H1 (cell line): ENCODE measurements at regions not wholly inside any gene's neighbourhood (a gene's known extent, or its start where the extent isn't known, plus 50 kb on each side); places are given as distances from the start of the nearest gene placed in this dataset.

Experiments used
- CHD7 ChIP-seq: fragments of 300-600 bp; sonication (generic); IDR thresholded peaks from 2 replicates; pipeline ENCODE4 v1.7.1; 2012; ENCODE audit warnings: low read length, moderate library complexity, mild to moderate bottlenecking, inconsistent platforms; ENCODE audit not compliant: insufficient replicate concordance
- GABPA ChIP-seq: IDR thresholded peaks from 2 replicates; pipeline ENCODE4 v1.6.1; 2011; ENCODE audit warnings: mild to moderate bottlenecking, low read length, moderate library complexity, borderline replicate concordance; ENCODE audit not compliant: insufficient read depth
- HDAC6 ChIP-seq: IDR thresholded peaks from one replicate; pipeline ENCODE4 v1.7.1; 2012; ENCODE audit warnings: low read depth, mild to moderate bottlenecking, inconsistent platforms, low read length, moderate library complexity
- MAX ChIP-seq: IDR thresholded peaks from 2 replicates; pipeline ENCODE4 v1.6.1; 2012; ENCODE audit warnings: inconsistent platforms

GRCh38 chr10:125472010-125472607 lies 210.9 kb downstream of the TEX36 start (continued):
- no peak for TF ChIP-seq CHD7
- TF ChIP-seq HDAC6: no peak
- no peak for TF ChIP-seq MAX
- no peak for TF ChIP-seq GABPA
- TF ChIP-seq, all 59 proteins: peak for 0
